AG09309 (cell line): ENCODE measurements at regions not wholly inside any gene's neighbourhood (a gene's known extent, or its start where the extent isn't known, plus 50 kb on each side); places are given as distances from the start of the nearest gene placed in this dataset.
A peak's percentile ranks its signal among the peaks of the same experiment; 100 is the strongest.

ENCODE experiments used
- DNase-seq: peaks from one replicate; pipeline ENCODE4 v3.0.0-alpha.2; 2010; ENCODE audit warnings: low read depth
- H3K4me3 ChIP-seq: 2 replicates; pipeline ENCODE4 v1.5.1; 2011; ENCODE audit warnings: mild to moderate bottlenecking, low read depth, low read length, moderate library complexity; ENCODE audit not compliant: control insufficient read depth
- CTCF ChIP-seq: IDR thresholded peaks from 2 replicates; pipeline ENCODE4 v1.5.1; 2011; ENCODE audit warnings: mild to moderate bottlenecking, low read depth, low read length, inconsistent platforms; ENCODE audit not compliant: insufficient read depth, control insufficient read depth; ENCODE audit errors: missing control alignments

- DNase-seq, result no peak
- no peak overlapping the region for H3K4me3 ChIP-seq
- TF ChIP-seq CTCF, result no peak
Observed at GRCh38 chr5:163670036-163670435, 164.6 kb downstream of the MAT2B start.

- no peak overlapping the region for H3K4me3 ChIP-seq
- TF ChIP-seq CTCF, result no peak
- DNase-seq, result no peak
Observed at GRCh38 chr5:163677092-163677491, 171.7 kb downstream of the MAT2B start.

- no peak for DNase-seq
- no peak for TF ChIP-seq CTCF
- no peak overlapping the region for H3K4me3 ChIP-seq
Observed at GRCh38 chr5:163682234-163682633, 176.8 kb downstream of the MAT2B start.

GRCh38 chr5:163687414-163687813 is 182.0 kb downstream of the MAT2B start:
- no peak for TF ChIP-seq CTCF
- no peak overlapping the region for H3K4me3 ChIP-seq
- no peak for DNase-seq

GRCh38 chr5:163692091-163692490 is 186.7 kb downstream of the MAT2B start:
- TF ChIP-seq CTCF, result no peak
- H3K4me3 ChIP-seq, result no peak overlapping the region
- no peak for DNase-seq

GRCh38 chr5:163695830-163696578 is 190.6 kb downstream of the MAT2B start:
- H3K4me3 ChIP-seq, result no peak overlapping the region
- TF ChIP-seq CTCF, result peak; percentile 83

More at GRCh38 chr5:163695830-163696578, 190.6 kb downstream of the MAT2B start:
- DNase-seq, result peak; percentile 51
